Fibroblast of the aortic adventitia (primary cell): ENCODE measurements at regions not wholly inside any gene's neighbourhood (a gene's known extent, or its start where the extent isn't known, plus 50 kb on each side); places are given as distances from the start of the nearest gene placed in this dataset.

Source experiments
- DNase-seq: peaks from one replicate; pipeline ENCODE4 v3.0.0-alpha.2; 2010; ENCODE audit warnings: low read depth
- H3K4me3 ChIP-seq: 2 replicates; pipeline ENCODE4 v1.5.1; 2011; ENCODE audit warnings: low read depth, mild to moderate bottlenecking, control low read depth, low read length, moderate library complexity
- CTCF ChIP-seq: IDR thresholded peaks from 2 replicates; pipeline ENCODE4 v1.5.1; 2011; ENCODE audit warnings: mild to moderate bottlenecking, low read length, control low read depth, inconsistent platforms; ENCODE audit not compliant: insufficient read depth

- H3K4me3 ChIP-seq, result no peak overlapping the region
- DNase-seq, result no peak
- TF ChIP-seq CTCF, result no peak
Measured at GRCh38 chrX:69258893-69259292, 93.6 kb upstream of the PJA1 start.

GRCh38 chrX:69257499-69258127, 92.4 kb upstream of the PJA1 start:
- TF ChIP-seq CTCF, result no peak
- H3K4me3 ChIP-seq, result no peak overlapping the region
- DNase-seq, result no peak

GRCh38 chrX:69256291-69256565, 91.0 kb upstream of the PJA1 start:
- DNase-seq, result no peak
- no peak overlapping the region for H3K4me3 ChIP-seq
- TF ChIP-seq CTCF, result no peak

GRCh38 chrX:69255441-69256290, 90.4 kb upstream of the PJA1 start:
- no peak overlapping the region for H3K4me3 ChIP-seq
- no peak for TF ChIP-seq CTCF
- DNase-seq, result no peak

GRCh38 chrX:69253821-69254220, 88.6 kb upstream of the PJA1 start:
- no peak for TF ChIP-seq CTCF
- H3K4me3 ChIP-seq, result no peak overlapping the region
- DNase-seq, result no peak

GRCh38 chrX:69243276-69243675, 78.0 kb upstream of the PJA1 start:
- H3K4me3 ChIP-seq, result no peak overlapping the region
- TF ChIP-seq CTCF, result no peak
- no peak for DNase-seq
